Thymus (tissue), 11 donors: ENCODE measurements at regions not wholly inside any gene's neighbourhood (a gene's known extent, or its start where the extent isn't known, plus 50 kb on each side); places are given as distances from the start of the nearest gene placed in this dataset.

ENCODE experiments used
- DNase-seq, 9 donors: peaks; one replicate each; pipeline ENCODE4 v3.0.0-alpha.2; 2013; ENCODE audit warnings: low spot score in 9 of 9, low read depth in 6 of 9, missing footprints in 1 of 9
- H3K27ac ChIP-seq, 2 donors: one replicate each; pipeline ENCODE4 v1.5.1; 2013; ENCODE audit warnings: control low read depth in 1 of 2, low read depth in 1 of 2, low read length in 1 of 2, mild to moderate bottlenecking in 1 of 2, moderate library complexity in 1 of 2
- H3K27me3 ChIP-seq, 2 donors: one replicate each; pipeline ENCODE4 v1.5.1; 2013; ENCODE audit warnings: low read length in 1 of 2; ENCODE audit not compliant: control insufficient read depth in 2 of 2, insufficient read depth in 1 of 2
- H3K36me3 ChIP-seq, 2 donors: one replicate each; pipeline ENCODE4 v1.5.1; 2013; ENCODE audit warnings: low read length in 1 of 2, mild to moderate bottlenecking in 1 of 2, moderate library complexity in 1 of 2; ENCODE audit not compliant: control insufficient read depth in 2 of 2, insufficient read depth in 2 of 2
- H3K4me1 ChIP-seq, 2 donors: one replicate each; pipeline ENCODE4 v1.5.1; 2013; ENCODE audit warnings: low read length in 2 of 2; ENCODE audit not compliant: control insufficient read depth in 2 of 2, insufficient read depth in 2 of 2
- H3K4me3 ChIP-seq, 2 donors: one replicate each; pipeline ENCODE4 v1.5.1; 2013; ENCODE audit warnings: low read length in 2 of 2, control low read depth in 1 of 2, mild to moderate bottlenecking in 1 of 2
- H3K9me3 ChIP-seq, 2 donors: one replicate each; pipeline ENCODE4 v1.5.1; 2013; ENCODE audit warnings: low read length in 1 of 2, mild to moderate bottlenecking in 1 of 2; ENCODE audit not compliant: control insufficient read depth in 2 of 2, insufficient read depth in 1 of 2
- WGBS: extraction: QIAGEN DNeasy Blood & Tissue Kit; methylation state at CpG from one replicate; pipeline ENCODE4 v1.1.7; 2013; 5-methylcytosine and 5-hydroxymethylcytosine counted together
- donor health status: healthy.

GRCh38 chr16:8519179-8519578 lies 71.1 kb downstream of the TMEM114 start:
- Histone ChIP-seq H3K4me3 (no peak overlapping the region), H3K4me1 (no peaks in the 10 kb centered on the region), H3K27ac (no peak overlapping the region), H3K27me3 (no peaks in the 10 kb centered on the region), H3K9me3 (no peaks in the 10 kb centered on the region), H3K36me3 (no peaks in the 10 kb centered on the region)
- DNase-seq, result no peak
- WGBS, result 96% methylated on average over 4 of the region's 4 CpGs

GRCh38 chr16:8517280-8517679 lies 73.0 kb downstream of the TMEM114 start:
- DNase-seq, result no peak
- Histone ChIP-seq H3K27me3 (no peaks in the 10 kb centered on the region), H3K4me1 (no peaks in the 10 kb centered on the region), H3K9me3 (no peaks in the 10 kb centered on the region), H3K27ac (no peak overlapping the region), H3K36me3 (no peaks in the 10 kb centered on the region), H3K4me3 (no peak overlapping the region)
- WGBS, result 94% methylated on average over 4 of the region's 4 CpGs

- Histone ChIP-seq H3K36me3 (no peaks in the 10 kb centered on the region), H3K9me3 (no peaks in the 10 kb centered on the region), H3K4me3 (no peak overlapping the region), H3K27ac (no peak overlapping the region), H3K4me1 (no peaks in the 10 kb centered on the region), H3K27me3 (no peaks in the 10 kb centered on the region)
- no peak for DNase-seq
- WGBS, result 98% methylated on average over 3 of the region's 3 CpGs
These were observed 73.8 kb downstream of the TMEM114 start for GRCh38 chr16:8516471-8516870.

GRCh38 chr16:8512941-8513624 lies 77.2 kb downstream of the TMEM114 start:
- DNase-seq, result no peak
- Histone ChIP-seq H3K27me3 (no peaks in the 10 kb centered on the region), H3K4me1 (no peaks in the 10 kb centered on the region), H3K4me3 (no peak overlapping the region), H3K36me3 (no peaks in the 10 kb centered on the region), H3K27ac (no peak overlapping the region), H3K9me3 (no peaks in the 10 kb centered on the region)
- WGBS, result 77% methylated on average over 8 of the region's 8 CpGs

- H3K9me3 ChIP-seq, result no peaks in the 10 kb centered on the region
- no peak overlapping the region for H3K4me3 ChIP-seq
- DNase-seq, result no peak
- H3K4me1 ChIP-seq, result no peaks in the 10 kb centered on the region
- no peaks in the 10 kb centered on the region for H3K36me3 ChIP-seq
- H3K27me3 ChIP-seq, result no peaks in the 10 kb centered on the region
- WGBS, result 93% methylated on average over 4 of the region's 4 CpGs
- no peak overlapping the region for H3K27ac ChIP-seq
These were observed 78.8 kb downstream of the TMEM114 start for GRCh38 chr16:8511464-8511863.

GRCh38 chr16:8510160-8510559 lies 80.2 kb downstream of the TMEM114 start:
- no peak for DNase-seq
- H3K27me3 ChIP-seq, result no peaks in the 10 kb centered on the region
- H3K36me3 ChIP-seq, result no peaks in the 10 kb centered on the region
- WGBS, result 79% methylated on average over 6 of the region's 6 CpGs
- no peak overlapping the region for H3K4me3 ChIP-seq
- H3K27ac ChIP-seq, result no peak overlapping the region
- H3K4me1 ChIP-seq, result no peaks in the 10 kb centered on the region
- H3K9me3 ChIP-seq, result no peaks in the 10 kb centered on the region

GRCh38 chr16:8505327-8505991 lies 84.9 kb downstream of the TMEM114 start:
- no peak for DNase-seq
- 30% methylated on average over 7 of the region's 7 CpGs for WGBS
- Histone ChIP-seq H3K4me1 (no peaks in the 10 kb centered on the region), H3K27me3 (no peaks in the 10 kb centered on the region), H3K36me3 (no peaks in the 10 kb centered on the region), H3K27ac (no peak overlapping the region), H3K9me3 (no peaks in the 10 kb centered on the region), H3K4me3 (no peak overlapping the region)

- WGBS, result 88% methylated on average over 2 of the region's 2 CpGs
- Histone ChIP-seq H3K27me3 (no peaks in the 10 kb centered on the region), H3K9me3 (no peaks in the 10 kb centered on the region), H3K4me1 (no peaks in the 10 kb centered on the region), H3K4me3 (no peak overlapping the region), H3K36me3 (no peaks in the 10 kb centered on the region), H3K27ac (no peak overlapping the region)
- no peak for DNase-seq
These were observed 87.9 kb downstream of the TMEM114 start for GRCh38 chr16:8502446-8502845.

GRCh38 chr16:8500351-8500750 lies 90.0 kb downstream of the TMEM114 start:
- 94% methylated on average over 1 of the region's 1 CpG for whole genome bisulfite sequencing
- H3K4me1 ChIP-seq, result no peaks in the 10 kb centered on the region
- no peaks in the 10 kb centered on the region for H3K9me3 ChIP-seq
- no peak overlapping the region for H3K4me3 ChIP-seq
- no peak overlapping the region for H3K27ac ChIP-seq
- DNase-seq, result no peak
- no peaks in the 10 kb centered on the region for H3K36me3 ChIP-seq
- no peaks in the 10 kb centered on the region for H3K27me3 ChIP-seq
